Glutamatergic neuron (in vitro differentiated cells): ENCODE measurements at regions not wholly inside any gene's neighbourhood (a gene's known extent, or its start where the extent isn't known, plus 50 kb on each side); places are given as distances from the start of the nearest gene placed in this dataset.
"Not testable (repeated sequence)": the region's sequence is repeated elsewhere in the genome, so short reads cannot be mapped to it uniquely, and the experiment has no call there.

Source experiments
- DNase-seq: peaks from one replicate; pipeline ENCODE4 v3.0.0; 2022
- H3K27ac Mint-ChIP-seq: one replicate; pipeline ENCODE4 v1.8.0; 2020; ENCODE audit warnings: mild to moderate bottlenecking, mixed read lengths, inconsistent platforms; ENCODE audit not compliant: unreplicated experiment
- H3K27me3 Mint-ChIP-seq: one replicate; pipeline ENCODE4 v1.8.0; 2020; ENCODE audit warnings: mild to moderate bottlenecking, moderate library complexity, mixed read lengths, inconsistent platforms; ENCODE audit not compliant: unreplicated experiment
- H3K36me3 Mint-ChIP-seq: one replicate; pipeline ENCODE4 v1.8.0; 2020; ENCODE audit warnings: mild to moderate bottlenecking, mixed read lengths, inconsistent platforms; ENCODE audit not compliant: unreplicated experiment
- H3K4me1 Mint-ChIP-seq: one replicate; pipeline ENCODE4 v1.8.0; 2020; ENCODE audit warnings: mild to moderate bottlenecking, low read depth, mixed read lengths, inconsistent platforms; ENCODE audit not compliant: unreplicated experiment
- H3K4me3 Mint-ChIP-seq: one replicate; pipeline ENCODE4 v1.8.0; 2020; ENCODE audit warnings: mild to moderate bottlenecking, mixed read lengths, inconsistent platforms; ENCODE audit not compliant: unreplicated experiment
- H3K9me3 Mint-ChIP-seq: one replicate; pipeline ENCODE4 v1.8.0; 2020; ENCODE audit warnings: mild to moderate bottlenecking, moderate library complexity, mixed read lengths, inconsistent platforms; ENCODE audit not compliant: unreplicated experiment
- TF ChIP-seq, protein P1 (sequence below): fragments of 200-600 bp; sonication (generic); IDR thresholded peaks from one replicate; pipeline ENCODE4 v1.5.0; 2021; ENCODE audit not compliant: partially characterized antibody, unreplicated experiment

DNA sequence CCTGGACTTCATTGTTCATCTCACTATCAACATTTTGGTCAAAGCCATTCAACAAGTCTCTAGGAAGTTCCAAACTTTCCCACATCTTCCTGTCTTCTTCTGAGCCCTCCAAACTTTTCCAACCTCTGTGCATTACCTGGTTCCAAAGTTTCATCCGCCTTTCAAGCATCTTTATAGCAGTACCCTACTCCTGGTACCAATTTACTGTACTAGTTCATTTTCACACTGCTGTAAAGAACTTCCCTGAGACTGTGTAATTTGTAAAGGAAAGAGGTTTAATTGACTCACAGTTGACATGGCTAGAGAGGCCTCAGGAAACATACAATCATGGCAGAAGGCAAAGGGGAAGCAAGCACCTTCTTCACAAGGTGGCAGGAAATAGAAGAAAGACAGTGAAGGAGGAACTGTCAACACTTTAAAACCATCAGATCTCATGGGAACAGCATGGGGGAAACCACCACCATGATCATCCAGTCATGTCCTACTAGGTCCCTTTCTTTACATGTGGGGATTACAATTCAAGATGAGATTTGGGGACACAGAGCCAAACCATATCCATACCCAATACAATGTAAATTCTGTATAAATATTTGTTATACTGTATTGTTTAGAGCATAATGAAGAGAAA, 109.7 kb downstream of the C12orf75 start:
- H3K4me3 Mint-ChIP-seq = no peak overlapping the region
- TF ChIP-seq, protein P1, sequence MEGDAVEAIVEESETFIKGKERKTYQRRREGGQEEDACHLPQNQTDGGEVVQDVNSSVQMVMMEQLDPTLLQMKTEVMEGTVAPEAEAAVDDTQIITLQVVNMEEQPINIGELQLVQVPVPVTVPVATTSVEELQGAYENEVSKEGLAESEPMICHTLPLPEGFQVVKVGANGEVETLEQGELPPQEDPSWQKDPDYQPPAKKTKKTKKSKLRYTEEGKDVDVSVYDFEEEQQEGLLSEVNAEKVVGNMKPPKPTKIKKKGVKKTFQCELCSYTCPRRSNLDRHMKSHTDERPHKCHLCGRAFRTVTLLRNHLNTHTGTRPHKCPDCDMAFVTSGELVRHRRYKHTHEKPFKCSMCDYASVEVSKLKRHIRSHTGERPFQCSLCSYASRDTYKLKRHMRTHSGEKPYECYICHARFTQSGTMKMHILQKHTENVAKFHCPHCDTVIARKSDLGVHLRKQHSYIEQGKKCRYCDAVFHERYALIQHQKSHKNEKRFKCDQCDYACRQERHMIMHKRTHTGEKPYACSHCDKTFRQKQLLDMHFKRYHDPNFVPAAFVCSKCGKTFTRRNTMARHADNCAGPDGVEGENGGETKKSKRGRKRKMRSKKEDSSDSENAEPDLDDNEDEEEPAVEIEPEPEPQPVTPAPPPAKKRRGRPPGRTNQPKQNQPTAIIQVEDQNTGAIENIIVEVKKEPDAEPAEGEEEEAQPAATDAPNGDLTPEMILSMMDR = no peak
- DNase-seq = no peak
- H3K27me3 Mint-ChIP-seq = no peaks in the 10 kb centered on the region
- H3K36me3 Mint-ChIP-seq = peaks cover 17% of the 10 kb centered on the region
- H3K27ac Mint-ChIP-seq = no peak overlapping the region
- H3K9me3 Mint-ChIP-seq = peaks cover 6% of the 10 kb centered on the region
- no peaks in the 10 kb centered on the region for H3K4me1 Mint-ChIP-seq

DNA sequence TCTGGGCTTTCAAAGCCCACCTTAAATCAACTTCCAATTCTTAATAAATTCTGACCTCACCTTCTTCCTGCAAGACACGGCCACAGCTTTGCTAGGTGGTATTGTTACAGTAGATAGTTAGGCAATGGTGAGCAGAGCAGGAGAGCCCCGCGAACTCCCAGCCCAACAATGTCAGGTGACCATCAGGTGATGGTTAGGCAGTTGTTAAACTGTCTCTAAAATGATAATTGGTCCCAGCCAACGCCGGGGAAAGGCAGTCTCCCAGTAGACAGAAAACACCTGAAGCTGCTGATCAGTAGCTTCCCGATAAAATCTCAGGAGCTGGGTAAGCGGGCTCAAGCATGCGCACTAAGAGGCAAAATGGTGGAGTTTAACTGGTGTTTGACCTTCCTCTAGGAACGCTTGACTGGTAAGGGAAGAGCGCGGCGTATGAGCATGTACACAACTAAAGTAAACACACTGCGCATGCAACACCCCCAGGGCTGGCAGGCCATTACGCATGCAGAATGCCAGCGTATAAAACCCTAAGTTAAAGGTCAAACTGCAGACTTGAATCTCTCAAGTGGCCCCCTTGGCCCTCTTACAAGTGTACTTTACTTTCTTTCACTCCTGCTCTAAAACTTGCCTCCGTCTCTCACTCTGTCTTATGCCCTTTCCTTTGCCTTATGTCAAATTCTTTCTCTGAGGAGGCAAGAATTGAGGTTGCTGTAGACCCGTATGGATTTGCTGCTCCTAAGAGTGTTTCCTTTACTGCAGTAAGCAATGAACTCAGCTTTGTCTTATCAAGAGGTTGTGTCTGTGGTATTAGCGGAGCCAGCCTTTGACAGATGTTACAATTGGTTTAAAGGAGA, 113.5 kb downstream of the C12orf75 start:
- Mint-ChIP-seq H3K4me3 (no peak overlapping the region), H3K27ac (peak overlapping the region; percentile 62), H3K36me3 (peaks cover 13% of the 10 kb centered on the region), H3K27me3 (no peaks in the 10 kb centered on the region), H3K9me3 (peaks cover 6% of the 10 kb centered on the region), H3K4me1 (no peaks in the 10 kb centered on the region)
- DNase-seq = no peak
- TF ChIP-seq, protein P1 = no peak

DNA sequence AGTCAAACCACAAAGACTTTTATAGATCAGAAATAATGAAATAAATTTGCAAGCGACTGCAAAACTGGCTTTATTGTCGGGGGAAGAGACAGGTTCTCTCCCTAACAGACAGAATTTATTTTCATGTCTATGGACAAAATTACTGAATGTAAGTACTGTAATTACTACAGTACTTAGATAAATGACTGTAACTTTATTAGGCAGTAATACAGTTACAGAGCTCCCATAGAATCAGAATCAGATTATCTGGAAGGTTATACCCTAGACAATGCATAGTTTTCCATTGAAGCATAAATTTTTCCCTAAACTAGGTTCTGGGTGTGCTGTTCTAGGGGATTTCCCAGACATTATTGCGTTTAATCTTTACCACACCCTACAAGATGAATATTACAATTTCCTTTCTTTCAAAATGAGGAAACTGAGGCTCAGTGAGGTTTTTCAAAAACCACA, 114.2 kb downstream of the C12orf75 start:
- TF ChIP-seq, protein P1 = no peak
- Mint-ChIP-seq H3K4me3 (no peak overlapping the region), H3K36me3 (peaks cover 12% of the 10 kb centered on the region), H3K27ac (no peak overlapping the region), H3K9me3 (peaks cover 5% of the 10 kb centered on the region), H3K27me3 (no peaks in the 10 kb centered on the region), H3K4me1 (no peaks in the 10 kb centered on the region)
- no peak for DNase-seq

DNA sequence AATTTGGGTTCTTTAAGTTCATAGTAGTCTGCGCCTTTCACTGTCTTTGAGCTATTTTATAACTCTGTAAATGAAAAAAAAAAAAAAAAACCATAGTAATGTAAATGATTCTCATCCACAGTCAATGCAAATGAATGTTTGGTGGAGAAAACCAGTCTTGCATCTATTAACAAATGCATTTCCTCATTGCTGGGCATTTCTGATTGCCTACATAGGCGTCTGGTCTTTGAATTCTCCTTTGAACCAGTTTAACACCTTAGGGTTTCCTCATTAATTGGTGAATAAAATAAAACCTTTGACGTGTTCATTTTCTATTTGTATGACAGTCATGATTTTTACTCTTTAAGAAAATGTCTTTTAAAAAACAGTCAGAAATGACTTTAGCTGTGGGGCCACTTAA, 114.8 kb downstream of the C12orf75 start:
- Mint-ChIP-seq H3K4me3 (no peak overlapping the region), H3K27ac (no peak overlapping the region), H3K36me3 (peaks cover 7% of the 10 kb centered on the region), H3K4me1 (no peaks in the 10 kb centered on the region), H3K9me3 (no peaks in the 10 kb centered on the region), H3K27me3 (no peaks in the 10 kb centered on the region)
- DNase-seq = no peak
- TF ChIP-seq, protein P1 = no peak

DNA sequence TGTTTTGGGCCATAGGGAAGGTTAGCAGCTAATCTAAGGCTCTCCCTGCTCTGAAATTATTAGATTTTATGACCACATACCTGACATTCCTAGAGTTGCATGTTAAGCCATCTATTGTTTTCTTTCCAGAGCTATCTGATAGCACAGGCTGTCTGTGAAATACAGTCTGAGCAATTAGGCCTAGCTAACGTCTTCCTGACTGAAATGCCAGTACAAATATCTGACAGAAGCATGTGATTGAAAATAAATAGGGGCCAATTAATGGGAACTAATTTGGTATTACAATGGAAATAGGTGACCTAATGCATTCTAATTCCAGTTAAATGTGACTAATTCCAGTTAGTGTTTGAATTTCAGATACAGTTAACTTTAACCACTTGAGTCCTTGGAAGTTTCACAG, 115.2 kb downstream of the C12orf75 start:
- Mint-ChIP-seq H3K27ac (no peak overlapping the region), H3K4me1 (no peaks in the 10 kb centered on the region), H3K27me3 (no peaks in the 10 kb centered on the region), H3K36me3 (peaks cover 7% of the 10 kb centered on the region), H3K4me3 (no peak overlapping the region), H3K9me3 (no peaks in the 10 kb centered on the region)
- TF ChIP-seq, protein P1 = no peak
- no peak for DNase-seq

DNA sequence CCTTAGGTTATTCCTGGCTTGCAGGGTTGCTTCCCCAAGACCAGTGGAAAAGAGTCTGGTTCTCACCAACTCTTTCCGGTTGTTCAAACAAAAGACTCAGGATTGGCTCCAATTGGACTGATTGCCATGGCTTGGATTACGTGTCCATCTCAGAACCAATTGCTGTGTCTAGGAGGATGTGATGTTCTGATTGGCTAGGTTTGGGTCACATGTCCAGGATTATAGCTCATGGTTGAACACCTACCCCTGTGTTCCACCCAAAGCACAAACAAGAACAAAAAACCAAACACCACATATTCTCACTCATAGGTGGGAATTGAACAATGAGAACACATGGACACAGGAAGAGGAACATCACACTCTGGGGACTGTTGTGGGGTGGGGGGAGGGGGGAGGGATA, 116.0 kb downstream of the C12orf75 start:
- H3K27ac Mint-ChIP-seq, H3K36me3 Mint-ChIP-seq, DNase-seq, H3K27me3 Mint-ChIP-seq, H3K4me1 Mint-ChIP-seq, H3K4me3 Mint-ChIP-seq, H3K9me3 Mint-ChIP-seq: not testable (repeated sequence)
